HG02943 (cell line): ENCODE measurements at regions not wholly inside any gene's neighbourhood (a gene's known extent, or its start where the extent isn't known, plus 50 kb on each side); places are given as distances from the start of the nearest gene placed in this dataset.

Source experiments
- ATAC-seq: cut with Tn5 transposase; IDR thresholded peaks from one replicate; pipeline ENCODE4 v1.9.1; 2021; ENCODE audit warnings: mild to moderate bottlenecking, low read depth, moderate library complexity; ENCODE audit not compliant: unreplicated experiment

DNA sequence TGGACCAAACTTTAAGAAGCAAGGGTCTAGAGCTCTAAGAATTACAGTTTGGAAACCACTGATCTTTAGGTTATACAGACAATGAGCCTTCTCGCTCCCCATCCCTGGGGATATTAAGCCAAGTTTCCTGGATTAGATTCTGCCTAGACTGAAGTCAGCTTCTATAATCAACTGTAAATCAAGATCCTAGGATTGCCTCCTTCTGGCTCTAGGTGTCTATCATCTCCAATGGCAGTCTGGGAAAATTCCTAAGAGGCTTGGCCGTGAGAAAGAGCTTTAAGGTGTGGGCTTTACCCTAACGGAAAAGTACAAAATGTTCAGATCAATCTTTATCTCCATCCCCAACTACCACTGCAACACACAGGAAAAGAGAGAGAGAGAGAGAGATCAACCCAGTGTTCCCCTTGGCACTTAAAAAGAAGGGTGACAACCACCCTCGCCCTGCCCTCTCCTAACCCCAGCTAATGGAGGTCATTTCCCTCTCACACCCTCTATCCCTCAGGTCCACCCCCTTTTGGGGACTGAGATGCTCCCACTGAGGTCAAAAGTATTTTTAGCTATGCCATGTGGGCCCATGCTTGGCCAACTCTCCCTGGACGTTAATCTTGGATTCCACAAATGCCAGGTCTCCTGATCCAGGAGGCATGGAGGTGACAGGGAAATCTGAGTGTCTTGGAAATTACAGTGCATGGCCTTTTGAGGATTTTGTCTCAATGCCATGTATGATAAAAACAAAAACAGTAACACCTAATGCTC, 202.8 kb upstream of the BCL6 start:
- no peak for ATAC-seq

DNA sequence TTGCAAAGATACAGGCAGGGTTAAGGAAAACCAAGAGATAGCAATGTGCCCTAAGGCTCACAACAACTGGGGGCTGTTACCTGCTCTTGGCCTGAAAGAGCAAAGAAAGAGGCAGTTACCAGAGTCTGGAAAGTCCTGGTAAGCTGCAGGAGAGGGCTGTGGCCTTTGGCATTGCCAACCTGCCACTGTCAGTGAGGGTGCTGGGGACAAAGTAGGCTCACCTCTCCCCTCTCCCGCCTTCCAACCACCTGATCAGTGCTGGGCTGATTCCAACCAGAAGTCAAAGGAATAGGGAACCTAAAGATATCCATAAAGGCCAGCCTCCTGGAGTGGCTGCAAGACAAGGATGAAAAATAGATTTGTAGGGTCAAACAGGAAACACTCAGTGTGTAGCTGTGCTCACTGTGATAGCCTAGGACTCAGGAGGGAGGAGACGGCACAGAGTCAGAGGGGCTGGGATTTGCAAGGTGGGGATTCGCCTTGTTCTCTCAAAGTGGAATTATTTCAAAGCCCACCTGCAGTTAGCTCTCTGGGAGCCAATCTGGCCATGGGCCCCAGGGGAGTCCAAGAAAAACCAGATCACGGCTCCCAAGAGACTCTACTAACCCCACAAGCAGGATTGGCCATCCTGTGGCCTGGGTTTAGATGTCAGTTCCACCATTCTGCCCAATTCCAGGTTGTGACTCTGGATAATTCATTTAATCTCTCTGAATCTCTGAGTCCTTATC, 204.0 kb upstream of the BCL6 start:
- no peak for ATAC-seq

DNA sequence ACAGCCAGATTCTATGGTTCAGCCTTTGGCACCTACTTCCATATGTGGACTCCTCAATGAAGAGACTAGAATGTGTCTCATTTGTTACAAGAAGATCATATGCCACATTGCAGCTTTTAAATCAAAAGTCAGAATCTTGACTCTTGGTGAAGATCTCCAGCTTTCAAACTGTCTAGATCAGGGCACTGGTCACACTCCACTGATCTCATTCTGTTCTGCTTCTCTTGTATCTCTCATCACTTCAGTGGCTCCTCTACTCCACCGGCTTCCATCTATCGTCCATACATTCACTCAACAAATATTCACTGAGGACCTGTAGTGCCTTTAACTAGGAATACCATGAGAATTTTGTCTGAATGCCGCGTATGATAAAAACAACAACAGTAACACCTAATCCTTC, 203.3 kb upstream of the LPP start:
- ATAC-seq = no peak

DNA sequence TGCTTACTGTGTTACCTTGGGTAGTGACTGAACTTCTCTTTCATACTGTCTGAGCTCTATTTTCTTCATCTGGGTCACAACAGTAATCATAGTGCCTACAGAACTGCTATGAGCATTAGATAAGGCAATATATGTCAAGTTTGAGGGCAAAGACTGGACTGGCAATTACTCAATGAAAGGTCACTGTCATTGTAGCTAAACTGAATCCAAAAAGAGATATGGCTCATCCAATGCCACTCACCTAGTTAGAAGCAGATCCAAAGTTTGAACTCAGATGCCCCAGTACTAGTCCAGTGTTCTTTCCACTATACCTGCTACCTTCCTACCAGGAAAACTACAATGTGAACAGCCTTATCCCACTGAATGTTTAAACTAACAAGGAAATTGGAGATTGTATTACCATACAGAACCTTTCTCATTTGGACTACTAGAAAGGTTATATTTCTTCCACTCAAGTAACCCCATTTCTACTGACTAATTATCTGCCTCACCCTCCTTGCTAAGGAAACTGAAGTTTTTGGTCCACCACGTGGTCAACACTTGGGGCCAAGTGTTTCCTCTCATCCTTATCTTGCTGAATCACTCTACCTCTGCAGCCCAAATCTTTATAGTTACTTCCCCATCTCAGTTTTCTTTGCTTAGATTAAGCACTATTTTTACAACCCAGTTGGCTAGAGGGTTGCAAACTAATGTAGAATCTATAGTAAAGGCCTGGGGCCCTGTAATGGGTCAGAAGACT, 202.3 kb upstream of the LPP start:
- no peak for ATAC-seq

DNA sequence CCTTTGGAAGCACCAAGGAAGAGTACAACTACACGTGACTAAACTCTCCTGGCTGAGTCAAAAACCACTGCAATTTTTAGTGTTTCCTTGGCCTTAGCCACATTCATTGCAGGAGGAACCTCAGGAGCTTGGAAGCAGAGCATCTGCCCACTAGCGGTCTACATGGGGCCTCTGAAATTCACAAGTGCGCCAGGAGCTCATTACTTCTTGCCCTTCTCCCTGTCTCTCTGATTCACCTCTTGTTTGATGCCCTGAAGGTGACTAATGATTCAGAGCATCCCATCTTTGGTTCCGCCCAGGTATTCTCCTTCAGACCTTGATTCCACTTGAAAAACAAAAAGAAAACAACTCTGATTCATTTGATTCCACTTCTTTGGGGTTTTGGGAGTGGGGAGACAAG, 201.1 kb upstream of the LPP start:
- ATAC-seq = no peak

DNA sequence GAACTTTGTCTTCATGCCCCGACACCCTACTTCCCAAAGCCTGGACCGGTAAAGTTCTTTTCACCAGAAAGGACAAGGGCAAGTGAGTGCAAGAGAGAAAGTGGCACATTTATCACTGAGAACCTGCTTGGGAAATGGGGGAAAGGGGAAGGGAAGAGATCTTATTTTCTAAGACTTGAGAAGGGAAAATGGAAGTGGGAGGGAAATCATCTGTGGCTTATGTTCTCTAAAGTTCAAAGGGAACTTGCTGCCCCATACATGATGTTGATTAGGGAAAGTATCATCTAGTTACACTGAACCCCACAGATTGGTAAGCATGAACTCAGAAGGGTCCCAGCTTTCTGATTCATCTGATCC, 199.5 kb upstream of the LPP start:
- no peak for ATAC-seq

DNA sequence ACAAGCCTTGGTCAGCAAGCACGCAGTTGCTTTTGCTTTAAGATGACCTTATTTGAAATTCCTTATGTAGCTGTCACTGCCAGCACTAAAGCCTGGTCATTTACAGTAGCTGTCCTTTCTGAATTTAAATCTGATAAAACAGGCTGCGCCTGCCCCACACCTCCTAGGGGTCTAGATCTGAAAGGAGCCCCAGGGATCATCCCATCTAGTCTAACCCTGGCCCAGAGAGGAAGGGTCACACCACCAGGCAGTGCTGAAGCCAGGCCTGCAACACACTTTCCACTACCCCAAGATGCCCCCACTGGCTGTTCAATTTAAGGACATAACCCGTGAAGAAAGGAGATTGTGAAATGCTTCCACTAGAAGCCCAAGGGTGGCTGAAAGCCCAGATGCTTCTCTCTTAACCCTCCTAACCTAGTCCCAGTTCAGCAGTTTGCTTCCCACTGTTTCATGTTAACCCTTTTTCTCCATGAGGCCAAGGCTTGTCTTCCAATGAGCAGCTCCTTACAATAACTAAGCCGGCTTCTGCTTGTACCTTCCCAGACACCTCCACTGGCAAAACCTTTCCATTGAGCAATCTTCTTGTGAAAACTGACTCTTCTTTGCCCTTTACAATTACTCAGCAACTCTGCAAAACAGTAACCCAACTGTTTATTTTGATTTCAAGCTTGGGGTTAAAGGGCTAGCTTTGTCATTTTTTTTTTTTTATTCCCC, 198.9 kb upstream of the LPP start:
- no peak for ATAC-seq

DNA sequence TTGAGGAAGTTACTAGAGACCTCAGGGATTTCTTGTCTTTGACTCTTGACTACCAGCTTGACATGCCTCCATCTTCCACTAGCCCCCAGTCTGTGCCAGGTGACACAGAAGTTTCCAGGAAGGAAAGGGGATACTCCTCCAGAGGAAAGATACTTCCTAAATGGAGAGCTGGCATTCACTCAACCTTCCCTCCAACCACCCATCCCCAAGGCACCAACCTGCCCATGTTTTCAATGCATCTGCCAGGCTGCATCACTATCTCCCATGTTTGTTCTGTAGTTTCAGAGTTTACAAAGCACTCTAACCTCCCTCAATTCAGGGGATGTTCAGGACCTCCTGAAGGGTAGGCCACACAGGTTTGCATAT, 198.4 kb upstream of the LPP start:
- ATAC-seq = no peak

DNA sequence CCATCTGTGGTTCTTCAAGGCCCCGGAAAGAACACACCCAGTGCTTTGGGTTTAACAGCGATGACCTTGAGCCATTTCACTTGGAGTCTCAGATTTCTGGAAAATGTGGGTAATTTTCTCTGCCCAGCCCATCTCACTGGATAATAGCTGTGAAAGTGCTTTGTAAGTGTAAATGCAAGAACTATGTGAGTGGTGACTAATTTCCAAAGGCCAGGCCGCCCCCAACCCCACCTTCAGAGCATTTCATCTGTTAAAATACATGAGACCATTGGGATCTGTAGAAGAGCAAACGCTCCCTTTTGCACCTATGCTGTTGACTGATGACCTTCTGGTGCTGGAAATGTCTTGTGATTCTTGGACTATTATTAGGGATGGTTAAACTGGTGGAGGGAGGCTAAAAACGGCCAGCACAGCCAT, 196.8 kb upstream of the LPP start:
- ATAC-seq = no peak

DNA sequence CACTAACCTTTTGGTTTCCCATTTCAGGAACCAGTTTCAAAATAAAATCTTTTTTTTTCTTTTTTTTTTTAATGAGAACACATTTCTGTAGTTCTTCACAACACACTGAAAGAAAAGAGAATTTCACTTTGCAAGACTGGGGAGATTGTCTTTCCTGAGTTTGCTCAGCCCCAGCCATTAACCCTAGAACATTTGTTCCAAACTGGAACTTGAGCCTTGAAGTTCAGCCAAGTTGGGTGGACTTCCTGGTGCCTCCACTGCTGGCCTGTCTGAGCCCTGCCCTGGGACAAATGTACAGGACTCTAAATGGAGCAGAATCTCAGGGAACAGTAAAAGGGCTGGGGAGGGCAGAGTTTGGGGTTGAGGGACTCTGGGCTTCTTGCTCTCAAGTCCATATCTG, 196.4 kb upstream of the LPP start:
- ATAC-seq = no peak

DNA sequence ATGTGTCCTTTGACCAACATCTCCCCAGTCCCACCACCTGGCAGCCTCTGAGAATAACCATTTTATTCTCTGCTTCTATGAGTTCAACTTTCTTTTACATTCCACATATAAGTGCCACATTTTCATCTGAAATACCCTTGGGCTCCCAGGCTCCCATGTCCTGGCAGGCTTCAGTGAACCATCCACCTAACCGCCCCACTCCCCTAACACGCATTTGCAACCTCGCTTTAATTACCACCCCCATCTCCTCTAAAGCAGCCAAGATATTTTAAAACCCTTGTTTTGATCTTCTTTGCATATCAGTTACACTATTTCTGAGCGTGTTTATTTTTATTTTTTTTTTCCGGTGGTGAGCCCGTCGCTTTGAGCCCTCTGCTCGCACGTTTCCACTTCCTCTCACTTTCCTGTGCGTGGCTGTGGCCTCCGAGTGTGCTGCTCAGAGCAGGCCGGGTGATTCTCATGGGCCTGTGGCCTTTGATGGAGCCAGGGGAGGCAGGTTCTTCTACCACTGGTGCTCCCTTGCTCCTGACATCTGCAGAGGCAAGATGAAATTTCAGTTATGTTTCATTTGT, 195.4 kb upstream of the LPP start:
- no peak for ATAC-seq

DNA sequence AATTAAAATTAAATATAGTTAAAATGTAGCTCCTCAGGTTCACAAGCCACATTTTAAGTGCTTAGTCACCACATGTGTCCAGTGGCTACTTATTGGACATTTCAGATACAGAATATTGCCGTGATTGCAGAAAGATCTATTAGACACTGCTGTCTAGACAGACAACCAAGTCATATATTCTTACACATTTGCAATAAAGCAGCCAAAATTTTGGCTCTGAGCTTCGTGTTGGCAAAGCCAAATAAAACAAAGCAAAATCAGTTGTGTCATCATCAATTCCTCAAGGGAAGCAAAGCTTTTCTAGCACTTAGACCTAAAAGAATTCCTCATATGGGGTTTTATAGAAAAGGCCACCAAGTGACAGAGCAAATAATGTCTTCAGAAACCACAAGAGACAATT, 193.1 kb upstream of the LPP start:
- ATAC-seq = no peak

DNA sequence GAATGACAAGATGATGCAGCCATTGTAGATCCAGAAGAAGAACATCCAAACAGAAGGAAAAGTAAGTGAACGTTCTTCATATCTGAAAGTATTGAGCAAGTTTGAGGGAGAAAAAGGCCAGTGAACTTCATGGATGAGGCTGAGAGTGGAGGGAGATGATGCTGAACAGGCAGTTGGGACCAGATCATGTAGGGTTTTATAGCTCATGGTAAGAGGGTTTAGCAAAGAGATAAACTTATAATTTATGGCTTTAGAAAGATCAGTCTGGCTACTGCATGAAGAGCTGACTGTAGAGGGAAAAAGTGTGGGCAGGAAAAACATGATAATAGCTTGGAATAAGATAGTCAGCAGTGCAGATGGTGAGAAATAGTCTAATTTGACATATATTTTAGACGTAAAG, 192.6 kb upstream of the LPP start:
- no peak for ATAC-seq

DNA sequence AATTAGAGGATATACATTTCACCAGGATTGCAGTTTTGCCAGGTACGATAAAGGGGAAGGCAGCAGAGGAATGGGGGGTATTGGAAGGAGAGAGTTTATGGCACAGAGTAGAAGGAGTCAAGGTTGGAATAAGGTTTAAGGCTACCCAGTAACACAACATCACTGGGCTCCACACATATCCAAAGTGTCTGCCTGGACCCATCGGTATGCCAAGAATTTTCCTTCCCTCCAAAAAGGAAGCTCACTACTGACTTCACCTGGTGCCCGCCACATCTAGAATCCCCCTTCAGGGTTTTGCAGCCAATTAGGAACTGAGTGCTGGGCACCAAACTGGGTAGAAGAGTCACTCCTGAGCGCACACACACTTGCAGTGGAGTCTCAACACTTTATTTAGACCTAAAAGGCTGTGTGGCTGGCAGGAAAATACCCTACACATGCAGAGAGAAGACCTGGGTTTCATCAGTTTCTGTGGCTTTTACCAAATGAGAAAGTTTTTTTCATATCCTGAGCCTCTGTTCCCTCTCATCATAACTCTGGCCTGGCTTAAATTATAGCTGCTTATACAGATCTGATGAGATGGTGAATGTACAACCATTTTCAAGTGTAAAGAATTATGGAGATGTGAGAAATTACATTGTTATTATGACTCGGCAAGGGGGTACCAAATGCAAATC, 190.8 kb upstream of the LPP start:
- ATAC-seq = no peak

DNA sequence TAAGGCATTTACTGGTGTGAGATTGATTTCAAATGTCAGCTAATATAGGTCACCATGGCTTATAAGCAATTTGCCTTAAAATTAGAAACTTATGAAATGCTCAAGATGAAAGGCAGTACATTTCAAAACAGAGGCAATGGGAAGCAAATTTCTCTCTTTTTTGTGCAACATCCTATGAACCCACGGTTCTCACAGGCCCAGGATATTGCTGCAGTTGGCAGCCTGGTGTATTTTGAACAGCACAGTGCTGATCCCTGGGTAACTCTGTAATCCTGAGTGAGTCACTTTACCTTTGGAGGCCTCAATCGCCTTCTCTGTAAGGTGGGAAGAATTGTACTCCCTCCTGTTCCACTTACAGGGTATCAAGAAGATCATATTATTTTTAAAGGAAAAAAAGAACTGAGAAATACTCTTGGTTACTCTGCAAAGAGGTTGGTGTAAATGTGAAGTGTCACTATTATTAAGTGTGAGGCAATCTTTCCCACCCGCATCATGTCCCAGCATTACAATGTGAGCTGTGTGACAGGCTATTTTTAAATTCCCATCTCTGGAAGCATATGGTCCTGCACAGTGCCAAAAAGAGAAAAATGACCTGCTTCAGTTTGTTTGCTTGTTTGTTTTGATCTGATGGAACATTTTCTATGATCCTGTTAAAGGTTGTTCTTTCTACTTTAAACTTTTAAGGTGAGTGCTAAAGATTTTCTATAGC, 190.1 kb upstream of the LPP start:
- no peak for ATAC-seq

DNA sequence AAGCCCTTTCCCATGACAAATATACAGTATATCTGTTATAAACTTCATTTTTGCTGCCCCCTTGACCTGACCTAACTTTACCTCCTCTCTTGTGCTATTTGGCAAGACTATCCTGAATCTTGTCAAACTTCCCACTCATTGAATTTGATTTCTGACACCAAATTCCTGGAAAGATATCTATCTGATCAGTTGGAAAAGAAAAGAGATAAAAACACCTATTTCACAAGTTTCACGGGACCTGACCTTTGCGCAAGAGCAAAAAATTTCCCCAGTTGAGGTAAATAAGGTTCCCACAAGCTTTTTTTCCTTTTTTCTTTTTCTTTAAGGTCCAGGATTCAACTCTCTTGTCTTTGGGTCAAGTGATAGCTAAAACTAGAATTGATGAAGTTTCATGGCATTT, 189.2 kb upstream of the LPP start:
- ATAC-seq = no peak

DNA sequence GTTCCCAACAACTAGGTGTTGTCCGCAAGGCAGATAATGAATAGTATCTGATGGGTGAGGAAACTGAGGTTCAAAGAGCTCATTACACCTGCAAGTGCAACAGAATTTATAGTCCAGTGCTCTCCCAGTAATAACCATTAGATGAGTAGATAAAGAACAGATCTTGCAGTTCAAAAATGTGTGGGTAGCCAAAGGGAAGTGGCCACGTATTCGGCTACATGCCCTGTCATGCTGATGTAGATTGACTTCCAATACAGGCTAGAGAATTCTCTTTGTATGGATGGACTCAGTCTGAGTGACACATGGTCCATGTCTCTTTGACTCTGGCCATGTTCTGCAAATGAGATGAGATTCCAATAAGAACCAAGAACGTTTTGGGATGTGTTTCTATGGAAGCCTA, 187.9 kb upstream of the LPP start:
- no peak for ATAC-seq

DNA sequence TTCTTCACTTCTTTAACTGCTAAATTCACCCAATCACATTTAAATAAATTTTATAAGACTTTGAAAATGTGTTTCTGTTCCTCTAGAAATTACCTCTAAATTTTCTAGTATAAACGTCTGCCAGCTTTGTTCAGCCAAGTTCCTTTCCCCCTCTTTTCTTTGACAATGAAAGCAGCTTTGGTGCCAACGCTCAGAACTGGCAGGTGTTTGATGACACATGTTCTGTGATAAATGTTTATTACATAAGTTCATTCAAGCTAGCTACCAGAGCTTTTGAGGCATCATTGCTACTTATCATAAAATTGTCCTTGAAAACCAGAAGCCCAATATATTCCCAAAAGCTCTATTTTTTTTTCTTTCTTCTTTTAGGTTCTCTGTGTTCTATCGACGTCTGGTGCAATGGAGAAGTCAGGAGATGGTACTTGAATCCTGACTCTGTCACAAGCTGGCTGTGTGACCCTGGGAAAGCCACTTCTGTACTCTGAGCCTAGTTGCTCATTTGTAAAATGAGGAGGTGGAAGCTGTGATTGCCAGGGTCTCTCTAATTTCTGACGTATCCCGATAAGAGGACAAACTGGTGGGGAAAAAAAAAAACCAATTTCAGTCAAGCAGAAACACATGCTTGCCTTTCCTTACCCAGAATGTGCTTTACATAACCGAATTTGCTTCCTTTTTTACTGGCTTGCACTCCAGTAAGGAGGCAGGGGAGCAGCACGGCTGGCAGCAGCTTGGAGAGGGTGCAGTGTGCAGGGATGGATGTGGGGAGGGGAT, 187.1 kb upstream of the LPP start:
- ATAC-seq = no peak

DNA sequence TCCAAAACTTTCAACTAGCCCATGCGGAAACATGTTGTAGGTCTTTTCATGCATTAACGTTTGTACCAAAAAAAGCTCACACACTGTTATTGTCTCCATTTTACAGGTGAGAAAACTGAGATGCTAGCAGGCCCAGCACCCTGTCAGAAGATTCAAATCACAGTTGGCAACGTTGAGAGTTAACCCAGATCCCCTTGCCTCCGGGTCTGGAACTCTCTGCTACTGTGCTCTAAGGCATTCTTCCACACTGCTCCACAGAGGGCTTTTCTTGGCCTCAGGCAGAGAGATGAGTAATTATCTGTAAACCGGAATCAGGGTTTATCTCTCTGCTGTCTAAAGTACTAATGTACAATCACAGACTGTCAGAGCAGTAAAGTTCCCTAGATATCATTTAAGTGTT, 186.0 kb upstream of the LPP start:
- ATAC-seq = no peak
